ENCODE measurements at regions not wholly inside any gene's neighbourhood (a gene's known extent, or its start where the extent isn't known, plus 50 kb on each side); places are given as distances from the start of the nearest gene placed in this dataset.
"Not testable (repeated sequence)": the region's sequence is repeated elsewhere in the genome, so short reads cannot be mapped to it uniquely, and the experiment has no call there.

DNA sequence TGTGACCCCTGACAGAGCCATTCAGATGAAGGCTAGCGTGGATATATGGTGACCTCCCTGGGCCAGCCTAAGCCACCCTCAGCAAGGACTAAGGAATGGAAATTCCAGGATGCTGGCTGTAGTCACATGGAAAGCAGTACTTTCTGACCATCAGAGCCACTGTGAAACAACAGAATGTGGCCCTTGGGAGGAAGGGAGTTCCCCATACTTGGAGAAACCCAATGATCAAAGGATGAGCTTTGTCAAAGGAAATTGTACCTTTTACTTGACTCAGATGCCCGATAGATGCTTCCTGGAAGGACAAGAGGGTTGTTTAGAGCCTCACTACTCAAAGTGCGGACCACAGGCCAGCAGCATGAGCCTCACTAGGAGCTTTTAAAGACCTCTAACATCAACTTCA lies 484.5 kb upstream of the PROK2 start:
- peaks cover 18% of the 10 kb centered on the region for H3K4me1 ChIP-seq (ENCODE audit: insufficient read depth, low read length)
- H3K27ac ChIP-seq (ENCODE audit: low read length), result no peak overlapping the region
- H3K36me3 ChIP-seq (ENCODE audit: insufficient read depth, low read depth, low read length), result no peaks in the 10 kb centered on the region
- H3K9me3 ChIP-seq (ENCODE audit: insufficient read depth, low read depth, low read length), result no peaks in the 10 kb centered on the region
- H3K9ac ChIP-seq (ENCODE audit: low read depth, low read length), result no peak overlapping the region
- H3K27me3 ChIP-seq (ENCODE audit: insufficient read depth, low read length), result no peaks in the 10 kb centered on the region
- no peak overlapping the region for H3K4me3 ChIP-seq (ENCODE audit: low read length)

DNA sequence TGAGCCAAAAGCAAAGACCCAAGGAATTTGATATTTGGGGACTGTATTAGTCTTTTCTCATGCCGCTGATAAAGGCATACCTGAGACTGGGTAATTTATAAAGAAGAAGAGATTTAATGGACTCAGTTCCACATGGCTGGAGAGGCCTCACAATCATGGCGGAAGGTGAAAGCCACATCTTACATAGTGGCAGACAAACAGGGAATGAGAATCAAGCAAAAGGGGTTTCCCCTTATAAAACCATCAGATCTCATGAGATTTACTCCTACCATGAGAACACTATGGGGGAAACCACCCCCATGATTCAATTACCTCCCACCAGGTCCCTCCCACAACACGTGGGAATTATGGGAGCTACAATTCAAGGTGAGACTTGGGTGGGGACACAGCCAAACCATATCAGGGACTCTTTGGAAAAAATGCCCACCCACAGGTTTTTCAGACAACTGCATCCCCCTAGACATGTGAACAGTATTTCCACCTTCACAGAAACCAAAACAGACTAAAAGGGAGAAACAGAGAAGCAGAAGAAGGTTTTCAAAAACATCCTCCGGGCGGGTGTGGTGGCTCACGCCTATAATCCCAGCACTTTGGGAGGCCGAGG lies 482.1 kb upstream of the PROK2 start:
- not testable (repeated sequence) for H3K4me1 ChIP-seq (ENCODE audit: insufficient read depth, low read length); H3K27me3 ChIP-seq (ENCODE audit: insufficient read depth, low read length); H3K9ac ChIP-seq (ENCODE audit: low read depth, low read length); H3K9me3 ChIP-seq (ENCODE audit: insufficient read depth, low read depth, low read length); H3K36me3 ChIP-seq (ENCODE audit: insufficient read depth, low read depth, low read length); H3K27ac ChIP-seq (ENCODE audit: low read length); H3K4me3 ChIP-seq (ENCODE audit: low read length)

DNA sequence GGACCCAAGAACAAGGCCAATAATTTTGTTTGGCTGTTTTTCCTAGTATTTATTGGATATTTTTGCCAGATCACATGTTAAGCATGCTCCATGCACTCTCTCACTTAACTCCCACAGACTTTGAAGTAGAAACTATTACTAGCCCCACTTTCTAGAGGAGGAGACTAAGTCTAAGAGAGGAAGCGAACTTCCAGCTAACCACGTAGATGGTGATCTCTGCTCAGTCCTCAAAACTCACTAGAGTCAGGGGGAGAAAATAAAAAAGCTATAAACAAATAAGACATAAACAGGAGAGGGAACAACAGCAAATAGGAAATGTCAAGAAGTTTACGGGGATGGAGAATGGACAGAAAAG lies 481.0 kb upstream of the PROK2 start:
- H3K9ac ChIP-seq (ENCODE audit: low read depth, low read length), result no peak overlapping the region
- no peaks in the 10 kb centered on the region for H3K36me3 ChIP-seq (ENCODE audit: insufficient read depth, low read depth, low read length)
- no peaks in the 10 kb centered on the region for H3K27me3 ChIP-seq (ENCODE audit: insufficient read depth, low read length)
- H3K9me3 ChIP-seq (ENCODE audit: insufficient read depth, low read depth, low read length), result no peaks in the 10 kb centered on the region
- peaks cover 6% of the 10 kb centered on the region for H3K4me1 ChIP-seq (ENCODE audit: insufficient read depth, low read length)
- H3K4me3 ChIP-seq (ENCODE audit: low read length), result no peak overlapping the region
- H3K27ac ChIP-seq (ENCODE audit: low read length), result no peak overlapping the region

DNA sequence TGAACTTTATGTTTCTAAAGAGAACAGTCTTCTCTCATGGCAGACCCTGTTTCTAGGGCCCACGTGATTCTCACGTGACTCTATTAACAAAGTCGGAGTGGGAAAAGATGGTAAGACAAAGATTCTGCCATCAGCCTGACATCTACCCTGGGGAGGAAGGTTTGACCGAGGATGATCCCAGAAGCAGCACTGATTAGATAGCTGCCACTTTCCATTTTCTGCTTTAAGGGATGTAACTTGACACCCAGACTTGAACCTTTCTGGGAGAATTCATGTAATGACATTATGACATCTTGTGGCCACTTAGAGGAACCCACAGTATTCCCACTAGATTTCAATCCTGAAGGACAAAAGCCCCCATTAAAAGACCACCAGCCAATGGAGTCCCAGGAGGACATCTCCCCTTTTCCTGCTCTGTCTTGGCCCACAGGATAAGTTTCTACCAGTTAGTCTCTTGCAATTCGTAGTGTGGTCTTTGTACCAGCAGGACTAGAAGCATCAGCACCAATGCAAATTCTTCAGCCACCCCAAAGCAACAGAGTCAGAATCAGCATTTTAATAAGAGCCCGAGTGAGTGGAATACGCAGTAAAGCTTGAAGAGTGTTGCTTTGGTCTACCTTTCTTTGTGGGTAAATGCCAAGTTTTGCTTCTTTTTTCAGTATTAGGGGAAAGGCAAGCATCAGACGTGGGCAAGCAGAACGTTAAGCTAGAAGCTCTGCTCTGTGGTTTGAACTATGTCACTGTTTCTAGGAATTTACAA lies 480.5 kb upstream of the PROK2 start:
- Histone ChIP-seq H3K4me1 (ENCODE audit: insufficient read depth, low read length) (peaks cover 6% of the 10 kb centered on the region), H3K27ac (ENCODE audit: low read length) (no peak overlapping the region), H3K36me3 (ENCODE audit: insufficient read depth, low read depth, low read length) (no peaks in the 10 kb centered on the region), H3K27me3 (ENCODE audit: insufficient read depth, low read length) (no peaks in the 10 kb centered on the region), H3K9ac (ENCODE audit: low read depth, low read length) (no peak overlapping the region), H3K4me3 (ENCODE audit: low read length) (no peak overlapping the region), H3K9me3 (ENCODE audit: insufficient read depth, low read depth, low read length) (no peaks in the 10 kb centered on the region)

DNA sequence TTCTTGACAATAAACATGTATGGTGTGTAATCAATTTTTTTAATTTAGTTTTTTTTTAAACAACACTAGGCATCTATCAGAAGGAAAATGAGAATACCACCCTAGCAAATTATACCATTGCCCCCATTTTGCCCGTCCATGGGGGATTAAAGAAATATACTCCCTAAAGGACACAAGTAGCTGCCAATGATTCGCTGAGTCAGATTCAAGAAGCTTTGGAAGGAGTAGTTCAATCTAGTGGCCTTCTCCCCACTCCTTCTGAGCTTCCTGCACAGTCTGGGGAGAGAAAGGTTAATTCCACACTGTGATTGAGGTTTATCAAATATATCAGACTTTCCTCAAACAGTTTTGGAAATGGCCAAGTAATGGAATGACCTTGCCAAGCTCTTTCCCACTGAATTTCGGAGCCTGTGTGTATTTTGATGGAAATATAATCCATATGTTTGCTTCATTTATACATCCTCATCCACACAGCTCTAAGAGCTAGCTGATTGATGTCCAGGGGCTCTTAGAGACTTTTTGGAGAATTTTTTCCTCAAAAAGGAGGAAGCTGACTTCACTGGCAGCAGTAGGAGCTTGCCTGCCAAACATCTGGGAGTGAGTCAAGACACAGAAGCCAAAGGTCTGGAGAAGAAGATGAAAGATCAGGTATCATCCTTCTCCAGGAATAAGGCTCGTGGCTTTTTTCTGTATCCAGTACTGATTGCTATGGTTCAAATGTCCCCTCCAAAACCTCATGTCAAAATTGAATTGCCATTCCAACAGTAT lies 478.5 kb upstream of the PROK2 start:
- H3K4me3 ChIP-seq (ENCODE audit: low read length), result no peak overlapping the region
- no peaks in the 10 kb centered on the region for H3K9me3 ChIP-seq (ENCODE audit: insufficient read depth, low read depth, low read length)
- H3K4me1 ChIP-seq (ENCODE audit: insufficient read depth, low read length), result peaks cover 2% of the 10 kb centered on the region; the same call in 1 of the 2 replicates
- no peaks in the 10 kb centered on the region for H3K27me3 ChIP-seq (ENCODE audit: insufficient read depth, low read length)
- H3K27ac ChIP-seq (ENCODE audit: low read length), result no peak overlapping the region
- H3K36me3 ChIP-seq (ENCODE audit: insufficient read depth, low read depth, low read length), result no peaks in the 10 kb centered on the region
- H3K9ac ChIP-seq (ENCODE audit: low read depth, low read length), result no peak overlapping the region

DNA sequence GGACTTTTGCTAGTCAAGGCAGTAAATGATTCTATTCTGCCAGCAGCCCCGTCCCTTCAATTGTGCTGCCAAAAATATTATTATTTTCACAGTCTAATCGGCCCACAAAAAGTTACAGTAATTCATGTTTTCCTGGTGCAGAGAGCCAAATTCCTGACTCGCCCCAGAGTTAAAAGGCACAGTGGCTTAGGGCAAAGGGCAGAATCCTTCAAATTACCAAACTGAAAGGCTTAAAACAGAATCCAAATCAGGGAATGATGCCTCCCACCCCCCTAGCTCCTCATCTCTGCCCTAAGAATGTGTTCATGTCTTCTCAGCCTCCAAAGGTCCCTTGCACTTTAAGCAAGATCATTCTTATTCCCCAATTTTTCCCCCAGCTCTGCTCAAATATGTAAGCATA lies 477.8 kb upstream of the PROK2 start:
- H3K4me1 ChIP-seq (ENCODE audit: insufficient read depth, low read length), result peaks cover 5% of the 10 kb centered on the region; the same call in 1 of the 2 replicates
- no peak overlapping the region for H3K9ac ChIP-seq (ENCODE audit: low read depth, low read length)
- H3K9me3 ChIP-seq (ENCODE audit: insufficient read depth, low read depth, low read length), result no peaks in the 10 kb centered on the region
- H3K4me3 ChIP-seq (ENCODE audit: low read length), result no peak overlapping the region
- no peak overlapping the region for H3K27ac ChIP-seq (ENCODE audit: low read length)
- no peaks in the 10 kb centered on the region for H3K36me3 ChIP-seq (ENCODE audit: insufficient read depth, low read depth, low read length)
- H3K27me3 ChIP-seq (ENCODE audit: insufficient read depth, low read length), result no peaks in the 10 kb centered on the region

DNA sequence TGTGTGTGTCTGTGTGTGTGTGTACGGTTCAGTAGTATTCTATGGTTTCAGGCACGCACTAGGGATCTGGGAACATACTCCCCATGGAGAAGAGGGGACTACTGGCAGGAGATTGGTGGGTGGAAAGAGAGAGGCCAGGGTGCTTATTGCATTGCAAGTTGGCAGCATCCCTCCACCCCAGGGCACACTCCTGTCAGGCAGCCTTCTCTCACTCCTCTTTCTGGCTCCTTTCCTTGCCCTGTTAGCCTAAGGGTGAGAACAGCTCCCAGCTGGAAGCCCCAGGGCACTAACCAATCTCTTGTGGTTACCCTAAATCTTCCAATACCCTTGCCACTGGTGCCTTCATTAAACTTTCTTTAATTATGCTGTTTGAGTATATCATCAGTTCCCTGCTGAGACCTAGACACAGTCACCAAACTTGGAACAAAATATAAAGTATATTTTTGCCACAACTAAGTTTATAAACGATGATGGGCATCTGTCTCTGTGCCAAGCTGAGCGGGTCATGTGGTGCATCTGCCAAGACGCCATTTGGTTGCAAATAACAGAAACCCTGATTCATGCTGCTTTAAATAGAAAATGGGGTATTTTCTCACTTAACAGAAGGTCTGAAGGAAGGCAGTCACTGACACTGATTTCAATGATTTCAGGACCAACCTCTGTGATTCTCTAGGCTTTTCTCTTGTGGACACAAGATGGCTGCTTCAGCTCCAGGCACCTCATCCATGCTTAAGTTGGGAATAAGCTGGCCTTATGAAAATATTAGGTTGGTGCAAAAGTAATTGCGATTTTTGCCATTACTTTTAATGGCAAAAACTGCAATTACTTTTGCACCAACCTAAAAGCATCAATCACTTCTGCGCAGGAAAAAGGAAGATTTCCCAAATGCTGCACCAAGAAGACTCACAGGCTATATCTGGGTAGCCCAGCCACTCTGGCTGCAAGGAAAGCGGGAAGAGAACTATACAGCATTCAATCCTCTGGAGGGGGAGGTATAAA lies 476.9 kb upstream of the PROK2 start:
- H3K4me3 ChIP-seq (ENCODE audit: low read length), result no peak overlapping the region
- no peaks in the 10 kb centered on the region for H3K9me3 ChIP-seq (ENCODE audit: insufficient read depth, low read depth, low read length)
- no peak overlapping the region for H3K9ac ChIP-seq (ENCODE audit: low read depth, low read length)
- no peaks in the 10 kb centered on the region for H3K36me3 ChIP-seq (ENCODE audit: insufficient read depth, low read depth, low read length)
- no peaks in the 10 kb centered on the region for H3K27me3 ChIP-seq (ENCODE audit: insufficient read depth, low read length)
- no peak overlapping the region for H3K27ac ChIP-seq (ENCODE audit: low read length)
- H3K4me1 ChIP-seq (ENCODE audit: insufficient read depth, low read length), result peaks cover 5% of the 10 kb centered on the region; the same call in 1 of the 2 replicates

DNA sequence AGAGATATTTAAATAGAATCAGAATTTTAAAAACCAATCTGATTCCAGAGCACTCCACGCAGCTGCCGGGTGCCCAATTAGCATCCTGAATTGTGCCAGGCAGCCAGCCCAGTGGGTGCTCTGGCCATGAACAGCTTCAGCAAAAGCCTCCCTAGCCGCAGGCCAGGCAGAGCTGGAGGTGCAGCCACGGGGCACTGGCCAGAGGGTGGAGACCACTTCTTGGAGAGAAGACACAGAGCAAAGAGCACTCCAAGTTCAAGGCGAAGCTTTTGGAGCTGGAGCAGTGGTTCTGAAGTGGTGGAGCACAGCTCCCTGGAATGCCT lies 475.6 kb upstream of the PROK2 start:
- no peaks in the 10 kb centered on the region for H3K9me3 ChIP-seq (ENCODE audit: insufficient read depth, low read depth, low read length)
- H3K4me1 ChIP-seq (ENCODE audit: insufficient read depth, low read length), result peaks cover 8% of the 10 kb centered on the region; the same call in 1 of the 2 replicates
- H3K9ac ChIP-seq (ENCODE audit: low read depth, low read length), result no peak overlapping the region
- no peaks in the 10 kb centered on the region for H3K27me3 ChIP-seq (ENCODE audit: insufficient read depth, low read length)
- no peak overlapping the region for H3K27ac ChIP-seq (ENCODE audit: low read length)
- H3K36me3 ChIP-seq (ENCODE audit: insufficient read depth, low read depth, low read length), result no peaks in the 10 kb centered on the region
- H3K4me3 ChIP-seq (ENCODE audit: low read length), result no peak overlapping the region

DNA sequence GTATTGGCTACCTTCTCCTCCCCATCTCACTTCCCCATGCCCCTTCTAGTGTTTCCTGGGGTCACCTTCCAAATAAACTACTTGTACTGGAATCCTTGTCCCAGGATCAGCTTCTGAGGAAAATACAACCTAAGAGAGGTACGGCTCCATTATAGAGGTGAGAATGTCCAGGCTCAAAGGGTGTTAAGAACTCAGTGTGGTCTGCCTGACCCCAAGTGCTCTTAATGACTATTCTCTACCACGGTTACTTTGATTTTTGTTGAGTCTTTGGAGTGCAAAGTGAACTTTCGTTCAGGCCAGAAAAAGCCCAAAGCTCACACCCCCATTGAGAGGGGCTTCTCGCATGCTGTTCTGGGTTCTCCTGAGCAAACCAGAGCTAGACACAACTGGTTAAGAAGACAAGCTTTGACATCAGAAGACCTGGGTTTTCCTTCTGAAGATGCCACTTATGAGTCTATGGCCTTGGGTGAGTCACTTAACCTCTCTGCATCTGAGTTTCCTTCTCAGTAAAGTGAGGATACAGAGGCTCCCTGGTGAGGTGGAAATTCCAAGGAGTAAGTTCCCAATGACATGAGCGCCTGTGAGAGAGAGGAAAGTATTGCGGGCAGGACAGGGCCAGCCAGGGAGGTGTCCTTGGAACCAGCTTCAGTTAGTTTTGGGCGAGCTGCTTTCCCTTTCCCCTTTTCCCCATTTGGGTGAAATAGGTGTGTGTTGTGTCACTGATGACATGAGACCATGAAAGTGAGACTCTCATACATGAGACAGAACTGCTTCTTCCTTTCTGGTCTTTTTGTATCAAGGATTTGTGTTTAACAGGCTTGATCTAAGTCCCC lies 475.0 kb upstream of the PROK2 start:
- H3K36me3 ChIP-seq (ENCODE audit: insufficient read depth, low read depth, low read length), result no peaks in the 10 kb centered on the region
- no peaks in the 10 kb centered on the region for H3K9me3 ChIP-seq (ENCODE audit: insufficient read depth, low read depth, low read length)
- H3K4me3 ChIP-seq (ENCODE audit: low read length), result no peak overlapping the region
- H3K4me1 ChIP-seq (ENCODE audit: insufficient read depth, low read length), result peaks cover 9% of the 10 kb centered on the region; the same call in 1 of the 2 replicates
- H3K27ac ChIP-seq (ENCODE audit: low read length), result no peak overlapping the region
- no peak overlapping the region for H3K9ac ChIP-seq (ENCODE audit: low read depth, low read length)
- H3K27me3 ChIP-seq (ENCODE audit: insufficient read depth, low read length), result no peaks in the 10 kb centered on the region

DNA sequence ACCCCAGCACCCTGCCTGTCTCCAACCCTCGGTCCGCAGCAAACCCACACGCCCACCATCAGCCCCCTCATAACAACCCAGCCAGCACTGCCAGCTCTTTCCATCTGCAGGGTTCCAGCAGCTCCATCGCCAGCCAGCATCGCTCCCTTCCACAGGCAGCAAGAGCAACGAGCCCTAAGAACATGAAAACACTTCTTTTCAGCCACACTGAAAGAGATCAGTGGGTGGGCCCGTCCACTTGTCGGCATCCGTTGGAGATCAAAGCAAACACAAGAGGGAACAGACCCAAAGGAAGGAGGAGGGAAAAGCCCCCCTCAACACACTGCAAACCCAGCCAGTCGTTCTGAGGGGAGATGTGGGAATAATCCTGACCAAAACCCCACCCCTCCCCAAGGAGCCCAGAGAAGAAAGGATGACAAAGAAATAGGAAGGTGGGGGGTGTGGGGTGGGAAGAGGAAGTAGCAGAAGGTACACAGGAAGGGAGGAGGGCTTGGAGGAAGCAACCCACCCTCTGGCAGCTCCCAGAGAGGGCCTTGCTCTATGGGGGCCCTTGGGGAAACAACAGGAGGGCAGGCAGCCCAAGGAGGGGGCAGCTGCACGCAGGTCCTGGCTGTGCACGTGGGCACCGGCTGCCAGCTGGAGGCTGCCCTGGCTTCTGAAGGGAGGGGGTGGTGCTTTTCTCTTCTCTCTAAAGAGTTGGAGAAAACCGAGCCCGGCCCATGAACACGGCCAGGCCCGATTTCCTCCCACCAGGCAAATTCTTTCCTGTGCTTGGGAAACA lies 473.6 kb upstream of the PROK2 start:
- peaks cover 9% of the 10 kb centered on the region; the same call in 1 of the 2 replicates for H3K4me1 ChIP-seq (ENCODE audit: insufficient read depth, low read length)
- no peak overlapping the region for H3K4me3 ChIP-seq (ENCODE audit: low read length)
- no peaks in the 10 kb centered on the region for H3K9me3 ChIP-seq (ENCODE audit: insufficient read depth, low read depth, low read length)
- no peak overlapping the region for H3K27ac ChIP-seq (ENCODE audit: low read length)
- no peak overlapping the region for H3K9ac ChIP-seq (ENCODE audit: low read depth, low read length)
- H3K27me3 ChIP-seq (ENCODE audit: insufficient read depth, low read length), result no peaks in the 10 kb centered on the region
- H3K36me3 ChIP-seq (ENCODE audit: insufficient read depth, low read depth, low read length), result no peaks in the 10 kb centered on the region
